HG03175 (cell line): ENCODE measurements at regions not wholly inside any gene's neighbourhood (a gene's known extent, or its start where the extent isn't known, plus 50 kb on each side); places are given as distances from the start of the nearest gene placed in this dataset.

Experiments used
- ATAC-seq: cut with Tn5 transposase; IDR thresholded peaks from one replicate; pipeline ENCODE4 v1.9.1; 2021; ENCODE audit warnings: mild to moderate bottlenecking, moderate library complexity; ENCODE audit not compliant: unreplicated experiment

- ATAC-seq, result no peak
Observed at GRCh38 chr1:208570362-208570761, 326.2 kb upstream of the PLXNA2 start.

- no peak for ATAC-seq
Observed at GRCh38 chr1:208576425-208576824, 332.2 kb upstream of the PLXNA2 start.

- no peak for ATAC-seq
Observed at GRCh38 chr1:208577381-208577905, 333.3 kb upstream of the PLXNA2 start.

- no peak for ATAC-seq
Observed at GRCh38 chr1:208581209-208581608, 337.0 kb upstream of the PLXNA2 start.

- ATAC-seq, result no peak
Observed at GRCh38 chr1:208581667-208582066, 337.5 kb upstream of the PLXNA2 start.

- no peak for ATAC-seq
Observed at GRCh38 chr1:208584167-208584755, 340.1 kb upstream of the PLXNA2 start.

- ATAC-seq, result peak; percentile 86
Observed at GRCh38 chr1:208587110-208587509, 342.9 kb upstream of the PLXNA2 start.

GRCh38 chr1:208593306-208594006 lies 349.3 kb upstream of the PLXNA2 start:
- ATAC-seq, result no peak

GRCh38 chr1:208595236-208595635 lies 351.1 kb upstream of the PLXNA2 start:
- ATAC-seq, result no peak

GRCh38 chr1:208595745-208596144 lies 351.6 kb upstream of the PLXNA2 start:
- no peak for ATAC-seq

- ATAC-seq, result no peak
Observed at GRCh38 chr1:208597571-208597970, 353.4 kb upstream of the PLXNA2 start.

- ATAC-seq, result no peak
Observed at GRCh38 chr1:208598021-208598420, 353.8 kb upstream of the PLXNA2 start.

GRCh38 chr1:208599063-208599462 lies 354.9 kb upstream of the PLXNA2 start:
- ATAC-seq, result no peak

GRCh38 chr1:208600456-208601190 lies 356.4 kb upstream of the PLXNA2 start:
- no peak for ATAC-seq

- ATAC-seq, result no peak
Observed at GRCh38 chr1:208601561-208601960, 357.4 kb upstream of the PLXNA2 start.

GRCh38 chr1:208603721-208604120 lies 359.5 kb upstream of the PLXNA2 start:
- ATAC-seq, result no peak

GRCh38 chr1:208604295-208604694 lies 360.1 kb upstream of the PLXNA2 start:
- ATAC-seq, result peak; percentile 95

- ATAC-seq, result no peak
Observed at GRCh38 chr1:208606959-208607358, 362.8 kb upstream of the PLXNA2 start.

- no peak for ATAC-seq
Observed at GRCh38 chr1:208607616-208608015, 363.4 kb upstream of the PLXNA2 start.

- no peak for ATAC-seq
Observed at GRCh38 chr1:208614610-208615009, 370.4 kb upstream of the PLXNA2 start.

- ATAC-seq, result no peak
Observed at GRCh38 chr1:208615371-208615770, 371.2 kb upstream of the PLXNA2 start.

- no peak for ATAC-seq
Observed at GRCh38 chr1:208616776-208617175, 372.6 kb upstream of the PLXNA2 start.
